H1 (cell line): ENCODE measurements at regions not wholly inside any gene's neighbourhood (a gene's known extent, or its start where the extent isn't known, plus 50 kb on each side); places are given as distances from the start of the nearest gene placed in this dataset.

Experiments used
- CTCF ChIA-PET: fragments of 300-600 bp; sonication (Branson Sonifier 250); formaldehyde crosslinking; loops from one replicate; lab custom pipeline; 2021; ENCODE audit not compliant: partially characterized antibody; lab: Charles Lee
- POLR2A ChIA-PET: fragments of 300-600 bp; sonication (Branson Sonifier 250); formaldehyde crosslinking; loops from one replicate; lab custom pipeline; 2021; ENCODE audit warnings: inconsistent platforms; ENCODE audit not compliant: partially characterized antibody; lab: Charles Lee
- DNase-seq, 2 experiments: peaks; one replicate each; pipeline versions ENCODE4 v3.0.0 to v3.0.0-alpha.2; 2010 to 2022; ENCODE audit warnings: low spot score in 2 of 2, low read depth in 1 of 2, mixed read lengths in 1 of 2
- FAIRE-seq: peaks from 2 replicates; lab custom pipeline; 2011; peaks lifted over from hg19 to GRCh38; lab: Jason Lieb, UNC
- H2AFZ ChIP-seq: 2 replicates; pipeline ENCODE4 v1.8.1; 2012; ENCODE audit warnings: low read length, inconsistent platforms
- H2AK5ac ChIP-seq: 2 replicates; pipeline ENCODE4 v1.6.1; 2013; ENCODE audit warnings: low read depth, low read length
- H2BK120ac ChIP-seq: replicated peaks from 2 replicates; pipeline ENCODE3; 2013; ENCODE audit warnings: low read depth, low read length, inconsistent platforms
- H2BK12ac ChIP-seq: 2 replicates; pipeline ENCODE4 v1.6.1; 2013; ENCODE audit warnings: low read depth, low read length
- H2BK15ac ChIP-seq: 2 replicates; pipeline ENCODE4 v1.6.1; 2013; ENCODE audit warnings: low read length
- H2BK20ac ChIP-seq: 2 replicates; pipeline ENCODE4 v1.6.1; 2013; ENCODE audit warnings: low read length
- H2BK5ac ChIP-seq: 2 replicates; pipeline ENCODE4 v1.6.1; 2013; ENCODE audit warnings: low read depth, low read length
- H3K14ac ChIP-seq: 2 replicates; pipeline ENCODE4 v1.6.1; 2013; ENCODE audit warnings: inconsistent platforms; ENCODE audit not compliant: insufficient read length
- H3K18ac ChIP-seq: 2 replicates; pipeline ENCODE4 v1.6.1; 2013; ENCODE audit warnings: low read length; ENCODE audit errors: extremely low read depth
- H3K23ac ChIP-seq: 2 replicates; pipeline ENCODE4 v1.6.1; 2013; ENCODE audit warnings: inconsistent platforms; ENCODE audit not compliant: insufficient read length
- H3K23me2 ChIP-seq: 2 replicates; pipeline ENCODE4 v1.6.1; 2013; ENCODE audit warnings: low read depth, low read length
- H3K27ac ChIP-seq: 2 replicates; pipeline ENCODE4 v1.6.1; 2011; ENCODE audit warnings: low read depth, low read length, inconsistent platforms
- H3K27me3 ChIP-seq, 4 experiments: replicated peaks in 1 of 4; 1 replicate in 1 of 4; 2 replicates in 3 of 4; pipeline versions ENCODE4 v1.6.1 to v1.8.1; 2011 to 2013; ENCODE audit warnings: low read length in 3 of 4, mild to moderate bottlenecking in 3 of 4, inconsistent platforms in 2 of 4, mixed read lengths in 2 of 4, moderate library complexity in 1 of 4; ENCODE audit not compliant: control insufficient read depth in 3 of 4, insufficient read depth in 3 of 4; ENCODE audit errors: extremely low read depth in 1 of 4
- H3K36me3 ChIP-seq, 4 experiments: 2 replicates each; pipeline versions ENCODE4 v1.6.1 to v1.8.1; 2011 to 2013; ENCODE audit warnings: mild to moderate bottlenecking in 4 of 4, low read length in 3 of 4, moderate library complexity in 2 of 4, control low read depth in 1 of 4, inconsistent platforms in 1 of 4; ENCODE audit not compliant: insufficient read depth in 4 of 4, control insufficient read depth in 2 of 4
- H3K4ac ChIP-seq: replicated peaks from 2 replicates; pipeline ENCODE3; 2013; ENCODE audit warnings: low read length, low read depth, mixed read lengths, inconsistent platforms; ENCODE audit not compliant: insufficient read length
- H3K4me1 ChIP-seq, 4 experiments: replicated peaks in 1 of 4; 1 replicate in 1 of 4; 2 replicates in 3 of 4; pipeline versions ENCODE4 v1.6.1 to v1.8.1; 2011 to 2013; ENCODE audit warnings: low read length in 3 of 4, inconsistent platforms in 2 of 4, mixed read lengths in 1 of 4; ENCODE audit not compliant: insufficient read depth in 4 of 4, control insufficient read depth in 3 of 4
- H3K4me2 ChIP-seq, 2 experiments: 2 replicates each; pipeline versions ENCODE4 v1.6.1 to v1.8.1; 2011 to 2013; ENCODE audit warnings: low read depth in 2 of 2, low read length in 2 of 2, control low read depth in 1 of 2, inconsistent platforms in 1 of 2, mild to moderate bottlenecking in 1 of 2; ENCODE audit not compliant: insufficient read depth in 1 of 2
- H3K4me3 ChIP-seq, 4 experiments: fragments of 200-600, 300-600 bp in 1 of 4; sonication (generic), shearing (Covaris generic), sonication (Bioruptor Twin) in 1 of 4; 2 replicates each; pipeline versions ENCODE4 v1.5.1 to v1.8.1; 2011 to 2016; ENCODE audit warnings: low read length in 4 of 4, low read depth in 3 of 4, control low read depth in 2 of 4, inconsistent platforms in 2 of 4, mild to moderate bottlenecking in 2 of 4, mixed read lengths in 1 of 4, moderate library complexity in 1 of 4; ENCODE audit not compliant: insufficient read depth in 2 of 4; ENCODE audit errors: extremely low read depth in 1 of 4
- H3K56ac ChIP-seq: replicated peaks from 2 replicates; pipeline ENCODE3; 2013; ENCODE audit warnings: low read depth, mild to moderate bottlenecking, mixed read lengths, low read length, inconsistent platforms; ENCODE audit not compliant: insufficient read length
- H3K79me1 ChIP-seq: 2 replicates; pipeline ENCODE4 v1.6.1; 2013; ENCODE audit warnings: low read depth, low read length, control low read depth
- H3K79me2 ChIP-seq, 2 experiments: 2 replicates each; pipeline versions ENCODE4 v1.6.1 to v1.8.1; 2012 to 2013; ENCODE audit warnings: low read length in 2 of 2, mild to moderate bottlenecking in 2 of 2, inconsistent platforms in 1 of 2; ENCODE audit not compliant: insufficient read depth in 2 of 2, control insufficient read depth in 1 of 2
- H3K9ac ChIP-seq, 4 experiments: replicated peaks in 1 of 4; 1 replicate in 1 of 4; 2 replicates in 3 of 4; pipeline versions ENCODE4 v1.6.1 to v1.8.1; 2011 to 2013; ENCODE audit warnings: low read depth in 3 of 4, low read length in 3 of 4, control low read depth in 2 of 4, mild to moderate bottlenecking in 2 of 4, moderate library complexity in 2 of 4, inconsistent platforms in 1 of 4; ENCODE audit errors: extremely low read depth in 1 of 4
- H3K9me3 ChIP-seq, 2 experiments: 2 replicates each; pipeline versions ENCODE4 v1.6.1 to v1.8.1; 2012 to 2013; ENCODE audit warnings: mild to moderate bottlenecking in 2 of 2, moderate library complexity in 2 of 2, control low read depth in 1 of 2, inconsistent platforms in 1 of 2, low read depth in 1 of 2, low read length in 1 of 2, mixed read lengths in 1 of 2; ENCODE audit not compliant: insufficient read depth in 2 of 2
- H4K20me1 ChIP-seq, 2 experiments: replicated peaks in 1 of 2; 2 replicates each; pipeline versions ENCODE3 to v1.8.1; 2011 to 2013; ENCODE audit warnings: inconsistent platforms in 2 of 2, low read length in 2 of 2, mild to moderate bottlenecking in 1 of 2; ENCODE audit not compliant: insufficient read depth in 2 of 2, control insufficient read depth in 1 of 2
- H4K5ac ChIP-seq: 2 replicates; pipeline ENCODE4 v1.6.1; 2013; ENCODE audit warnings: low read length, low read depth, mixed read lengths, inconsistent platforms; ENCODE audit not compliant: insufficient read length
- H4K8ac ChIP-seq: 2 replicates; pipeline ENCODE4 v1.8.0; 2013; ENCODE audit warnings: mild to moderate bottlenecking, moderate library complexity, low read length, inconsistent platforms; ENCODE audit not compliant: insufficient read depth; ENCODE audit errors: extremely low read depth
- H4K91ac ChIP-seq: replicated peaks from 2 replicates; pipeline ENCODE3; 2013; ENCODE audit warnings: low read length, mixed read lengths, inconsistent platforms; ENCODE audit not compliant: insufficient read length
- BACH1 ChIP-seq: IDR thresholded peaks from 2 replicates; pipeline ENCODE4 v1.6.1; 2012; ENCODE audit warnings: low read length, improper control_type of control experiment
- SP1 ChIP-seq: IDR thresholded peaks from 2 replicates; pipeline ENCODE4 v1.6.1; 2011; ENCODE audit warnings: low read depth, low read length
- WGBS, 2 experiments: shearing (Covaris generic) in 1 of 2; methylation state at CpG; one replicate each; pipeline versions ENCODE4 v1.1.6 to v1.1.7; 2013 to 2015; ENCODE audit warnings: low lambda C conversion rate in 2 of 2, mixed read lengths in 2 of 2, inconsistent platforms in 1 of 2, low coverage in 1 of 2, missing lambda C conversion rate in 1 of 2; ENCODE audit not compliant: insufficient replicate concordance in 2 of 2, insufficient coverage in 1 of 2, insufficient read length in 1 of 2; ENCODE audit errors: extremely low coverage in 1 of 2, missing lambda C conversion rate in 1 of 2; 5-methylcytosine and 5-hydroxymethylcytosine counted together

GRCh38 chr6:50952092-50952907 is 133.6 kb downstream of the TFAP2B start:
- 58% methylated on average over 5 of the region's 5 CpGs; no CpG with 5 or more reads in 1 of the 2 experiments for WGBS, 2 experiments
- no peak overlapping the region for H3K23ac ChIP-seq
- no peaks in the 10 kb centered on the region for H3K79me1 ChIP-seq
- H3K4me1 ChIP-seq: peaks cover 0 to 11% (median 4%) of the 10 kb centered on the region in 4 experiments; a peak in 3 of 7 replicates
- TF ChIP-seq BACH1: no peak
- peak; percentile 57; the same call in 1 of the 2 replicates for TF ChIP-seq SP1
- H2AK5ac ChIP-seq: no peak overlapping the region
- H3K79me2 ChIP-seq: no peaks in the 10 kb centered on the region
- H3K14ac ChIP-seq: no peak overlapping the region
- H3K4me3 ChIP-seq: peak overlapping the region in 2 of 4 experiments; percentile 9 to 11; a peak in 2 of 8 replicates
- no peak overlapping the region for H3K56ac ChIP-seq
- H3K4me2 ChIP-seq: peak overlapping the region; percentile 24 to 33; a peak in 2 of 4 replicates
- H3K23me2 ChIP-seq: no peaks in the 10 kb centered on the region
- peak overlapping the region; percentile 37; the same call in 1 of the 2 replicates for H3K27ac ChIP-seq
- no peak overlapping the region for H2BK5ac ChIP-seq
- H3K4ac ChIP-seq: no peak overlapping the region
- no peak overlapping the region for H4K91ac ChIP-seq
- peak overlapping the region; percentile 12 for H2AFZ ChIP-seq
- H3K36me3 ChIP-seq: no peaks in the 10 kb centered on the region
- no peak overlapping the region for H2BK12ac ChIP-seq
- no peak overlapping the region; a peak in 1 of 7 replicates for H3K9ac ChIP-seq
- no peak overlapping the region for H4K8ac ChIP-seq
- no peak overlapping the region for H4K5ac ChIP-seq
- DNase-seq (no peak), FAIRE-seq (no peak)
- CTCF ChIA-PET: interaction anchor here (0.5 kb wide), 1 partner anchor 419 kb away, joined by 3 read pairs; no protein-coding TSS in a partner anchor
- POLR2A ChIA-PET: no interaction called here
- H3K27me3 ChIP-seq: no peaks in the 10 kb centered on the region
- H2BK120ac ChIP-seq: no peak overlapping the region
- no peaks in the 10 kb centered on the region for H3K9me3 ChIP-seq
- H3K18ac ChIP-seq: no peak overlapping the region; the same call in 1 of the 2 replicates
- H2BK15ac ChIP-seq: no peak overlapping the region
- no peak overlapping the region for H2BK20ac ChIP-seq
- H4K20me1 ChIP-seq: no peaks in the 10 kb centered on the region
